Lung microvascular endothelial cell (primary cell): ENCODE measurements at regions not wholly inside any gene's neighbourhood (a gene's known extent, or its start where the extent isn't known, plus 50 kb on each side); places are given as distances from the start of the nearest gene placed in this dataset.

Experiments
- DNase-seq, 2 donors: peaks; one replicate each; pipeline versions ENCODE4 v3.0.0 to v3.0.0-alpha.2; 2010; ENCODE audit warnings: low read depth in 2 of 2

GRCh38 chr6:30272032-30272431 lies 54.7 kb upstream of the TRIM39 start:
- DNase-seq: no peak

- DNase-seq: no peak
Measured at GRCh38 chr6:30267423-30267822, 54.2 kb upstream of the TRIM26 start.

- DNase-seq: no peak
Measured at GRCh38 chr6:30265594-30265993, 52.4 kb upstream of the TRIM26 start.

- no peak for DNase-seq
Measured at GRCh38 chr6:30265181-30265580, 52.0 kb upstream of the TRIM26 start.

- DNase-seq: no peak
Measured at GRCh38 chr6:30264743-30265142, 51.5 kb upstream of the TRIM26 start.

- peak in 1 of 2 donors; percentile 8 for DNase-seq
Measured at GRCh38 chr6:30263734-30264133, 50.5 kb upstream of the TRIM26 start.
